ENCODE measurements at regions not wholly inside any gene's neighbourhood (a gene's known extent, or its start where the extent isn't known, plus 50 kb on each side); places are given as distances from the start of the nearest gene placed in this dataset.
A peak's percentile ranks its signal among the peaks of the same experiment; 100 is the strongest.
"Not testable (repeated sequence)": the region's sequence is repeated elsewhere in the genome, so short reads cannot be mapped to it uniquely, and the experiment has no call there.

GRCh38 chr1:105138458-105138893 is 1388.8 kb downstream of the AMY1C start:
- DNase-seq (ENCODE audit: low spot score), result peak; percentile 4

- DNase-seq (ENCODE audit: low spot score), result no peak
Observed at GRCh38 chr1:105172788-105173187, 1423.1 kb downstream of the AMY1C start.

- no peak for DNase-seq (ENCODE audit: low spot score)
Observed at GRCh38 chr1:105180789-105181188, 1431.1 kb downstream of the AMY1C start.

- no peak for DNase-seq (ENCODE audit: low spot score)
Observed at GRCh38 chr1:105204836-105205371, 1455.2 kb downstream of the AMY1C start.

- no peak for DNase-seq (ENCODE audit: low spot score)
Observed at GRCh38 chr1:105208581-105208980, 1458.9 kb downstream of the AMY1C start.

- DNase-seq (ENCODE audit: low spot score), result no peak
Observed at GRCh38 chr1:105210747-105211146, 1461.0 kb downstream of the AMY1C start.

- no peak for DNase-seq (ENCODE audit: low spot score)
Observed at GRCh38 chr1:105231378-105231777, 1481.7 kb downstream of the AMY1C start.

- no peak for DNase-seq (ENCODE audit: low spot score)
Observed at GRCh38 chr1:105243411-105243810, 1493.7 kb downstream of the AMY1C start.

- DNase-seq (ENCODE audit: low spot score), result no peak
Observed at GRCh38 chr1:105243969-105244368, 1494.3 kb downstream of the AMY1C start.

GRCh38 chr1:105254906-105255305 is 1505.2 kb downstream of the AMY1C start:
- DNase-seq (ENCODE audit: low spot score), result no peak

GRCh38 chr1:105260001-105260400 is 1510.3 kb downstream of the AMY1C start:
- DNase-seq (ENCODE audit: low spot score), result no peak

GRCh38 chr1:105270966-105271365 is 1521.3 kb downstream of the AMY1C start:
- DNase-seq (ENCODE audit: low spot score), result no peak

GRCh38 chr1:105272376-105272775 is 1522.7 kb downstream of the AMY1C start:
- DNase-seq (ENCODE audit: low spot score), result not testable (repeated sequence)

GRCh38 chr1:105294838-105295237 is 1545.1 kb downstream of the AMY1C start:
- no peak for DNase-seq (ENCODE audit: low spot score)

- DNase-seq (ENCODE audit: low spot score), result no peak
Observed at GRCh38 chr1:105310063-105310462, 1560.4 kb downstream of the AMY1C start.

GRCh38 chr1:105317976-105318375 is 1568.3 kb downstream of the AMY1C start:
- no peak for DNase-seq (ENCODE audit: low spot score)

- DNase-seq (ENCODE audit: low spot score), result no peak
Observed at GRCh38 chr1:105326886-105327285, 1577.2 kb downstream of the AMY1C start.

- DNase-seq (ENCODE audit: low spot score), result no peak
Observed at GRCh38 chr1:105337420-105337819, 1587.7 kb downstream of the AMY1C start.

- no peak for DNase-seq (ENCODE audit: low spot score)
Observed at GRCh38 chr1:105343317-105343716, 1593.6 kb downstream of the AMY1C start.

GRCh38 chr1:105359457-105359856 is 1609.8 kb downstream of the AMY1C start:
- DNase-seq (ENCODE audit: low spot score), result no peak

- DNase-seq (ENCODE audit: low spot score), result no peak
Observed at GRCh38 chr1:105362438-105362837, 1612.7 kb downstream of the AMY1C start.

GRCh38 chr1:105368446-105368845 is 1618.7 kb downstream of the AMY1C start:
- DNase-seq (ENCODE audit: low spot score), result no peak

- no peak for DNase-seq (ENCODE audit: low spot score)
Observed at GRCh38 chr1:105373681-105374080, 1624.0 kb downstream of the AMY1C start.

- DNase-seq (ENCODE audit: low spot score), result no peak
Observed at GRCh38 chr1:105386489-105386888, 1636.8 kb downstream of the AMY1C start.

- no peak for DNase-seq (ENCODE audit: low spot score)
Observed at GRCh38 chr1:105396001-105396400, 1646.3 kb downstream of the AMY1C start.

Measured in GM03348 (cell line).